AG04450 (cell line): ENCODE measurements at regions not wholly inside any gene's neighbourhood (a gene's known extent, or its start where the extent isn't known, plus 50 kb on each side); places are given as distances from the start of the nearest gene placed in this dataset.

Experiments used
- CTCF ChIA-PET: fragments of 300-600, 350-600 bp; formaldehyde crosslinking; extraction: SDS; loops from one replicate; lab custom pipeline; 2022; ENCODE audit warnings: antibody characterized with exemption, inconsistent platforms; lab: Charles Lee
- POLR2A ChIA-PET: fragments of 350-600 bp; formaldehyde crosslinking; extraction: SDS; loops from one replicate; lab custom pipeline; 2021; ENCODE audit warnings: antibody characterized with exemption, inconsistent platforms; lab: Yijun Ruan, JAX
- DNase-seq: peaks from one replicate; pipeline ENCODE4 v3.0.0-alpha.2; 2011; ENCODE audit warnings: low read depth, low spot score
- H3K27ac ChIP-seq: one replicate; pipeline ENCODE4 v1.5.1; 2012; ENCODE audit warnings: low read depth, low read length, control low read depth
- H3K27me3 ChIP-seq: one replicate; pipeline ENCODE4 v1.6.0; 2012; ENCODE audit warnings: low read length; ENCODE audit not compliant: control insufficient read depth, insufficient read depth
- H3K4me3 ChIP-seq: 2 replicates; pipeline ENCODE4 v1.5.1; 2011; ENCODE audit warnings: mild to moderate bottlenecking, low read depth, low read length, control low read depth
- H3K9me3 ChIP-seq: 2 replicates; pipeline ENCODE4 v1.5.1; 2012; ENCODE audit warnings: low read length; ENCODE audit not compliant: control insufficient read depth, insufficient read depth
- TF ChIP-seq, protein P1 (sequence below): IDR thresholded peaks from 2 replicates; pipeline ENCODE4 v1.5.1; 2011; ENCODE audit warnings: low read depth, low read length, control low read depth, inconsistent platforms

DNA sequence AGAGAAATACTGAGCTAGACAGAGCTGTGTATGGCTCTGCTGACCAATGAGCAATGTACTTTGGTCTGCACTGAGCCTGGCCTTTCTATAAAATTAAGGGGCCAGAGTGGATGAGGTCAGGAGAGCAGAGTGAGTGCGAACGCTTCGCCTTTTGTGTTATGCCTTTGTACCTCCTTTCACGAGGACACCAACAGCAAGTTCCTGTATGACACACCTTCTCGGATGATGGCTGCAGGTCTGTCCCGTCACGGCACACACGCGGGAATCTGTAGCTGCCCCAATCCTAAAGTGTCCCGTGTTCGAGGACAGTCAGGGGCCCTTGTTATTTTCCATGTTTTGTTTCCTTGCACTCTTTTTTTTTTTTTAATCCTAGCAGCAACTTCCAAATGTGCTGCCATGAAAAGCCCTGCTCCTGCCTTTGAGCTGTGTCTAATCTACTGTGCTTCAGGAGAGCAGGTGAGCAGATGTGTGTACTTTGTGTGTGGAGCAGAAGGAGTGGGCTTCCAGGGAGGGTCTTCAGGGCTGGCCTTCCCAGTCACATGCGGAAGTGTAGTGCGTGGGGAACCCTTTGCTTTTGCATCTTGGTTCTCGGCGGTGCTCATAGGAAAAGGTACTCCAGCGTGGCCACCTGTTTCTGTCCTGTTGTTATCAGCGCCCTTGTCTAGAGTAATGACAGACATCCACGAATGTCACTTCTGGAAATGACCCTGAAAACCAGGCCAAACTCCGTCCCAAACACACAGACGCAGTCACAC is 213.2 kb downstream of the NDUFA10 start:
- Histone ChIP-seq H3K27ac (no peak overlapping the region), H3K4me3 (no peak overlapping the region), H3K27me3 (no peaks in the 10 kb centered on the region), H3K9me3 (peaks cover 41% of the 10 kb centered on the region)
- ChIA-PET CTCF (no interaction called here), POLR2A (no interaction called here)
- TF ChIP-seq, protein P1, sequence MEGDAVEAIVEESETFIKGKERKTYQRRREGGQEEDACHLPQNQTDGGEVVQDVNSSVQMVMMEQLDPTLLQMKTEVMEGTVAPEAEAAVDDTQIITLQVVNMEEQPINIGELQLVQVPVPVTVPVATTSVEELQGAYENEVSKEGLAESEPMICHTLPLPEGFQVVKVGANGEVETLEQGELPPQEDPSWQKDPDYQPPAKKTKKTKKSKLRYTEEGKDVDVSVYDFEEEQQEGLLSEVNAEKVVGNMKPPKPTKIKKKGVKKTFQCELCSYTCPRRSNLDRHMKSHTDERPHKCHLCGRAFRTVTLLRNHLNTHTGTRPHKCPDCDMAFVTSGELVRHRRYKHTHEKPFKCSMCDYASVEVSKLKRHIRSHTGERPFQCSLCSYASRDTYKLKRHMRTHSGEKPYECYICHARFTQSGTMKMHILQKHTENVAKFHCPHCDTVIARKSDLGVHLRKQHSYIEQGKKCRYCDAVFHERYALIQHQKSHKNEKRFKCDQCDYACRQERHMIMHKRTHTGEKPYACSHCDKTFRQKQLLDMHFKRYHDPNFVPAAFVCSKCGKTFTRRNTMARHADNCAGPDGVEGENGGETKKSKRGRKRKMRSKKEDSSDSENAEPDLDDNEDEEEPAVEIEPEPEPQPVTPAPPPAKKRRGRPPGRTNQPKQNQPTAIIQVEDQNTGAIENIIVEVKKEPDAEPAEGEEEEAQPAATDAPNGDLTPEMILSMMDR, result no peak
- DNase-seq, result no peak

DNA sequence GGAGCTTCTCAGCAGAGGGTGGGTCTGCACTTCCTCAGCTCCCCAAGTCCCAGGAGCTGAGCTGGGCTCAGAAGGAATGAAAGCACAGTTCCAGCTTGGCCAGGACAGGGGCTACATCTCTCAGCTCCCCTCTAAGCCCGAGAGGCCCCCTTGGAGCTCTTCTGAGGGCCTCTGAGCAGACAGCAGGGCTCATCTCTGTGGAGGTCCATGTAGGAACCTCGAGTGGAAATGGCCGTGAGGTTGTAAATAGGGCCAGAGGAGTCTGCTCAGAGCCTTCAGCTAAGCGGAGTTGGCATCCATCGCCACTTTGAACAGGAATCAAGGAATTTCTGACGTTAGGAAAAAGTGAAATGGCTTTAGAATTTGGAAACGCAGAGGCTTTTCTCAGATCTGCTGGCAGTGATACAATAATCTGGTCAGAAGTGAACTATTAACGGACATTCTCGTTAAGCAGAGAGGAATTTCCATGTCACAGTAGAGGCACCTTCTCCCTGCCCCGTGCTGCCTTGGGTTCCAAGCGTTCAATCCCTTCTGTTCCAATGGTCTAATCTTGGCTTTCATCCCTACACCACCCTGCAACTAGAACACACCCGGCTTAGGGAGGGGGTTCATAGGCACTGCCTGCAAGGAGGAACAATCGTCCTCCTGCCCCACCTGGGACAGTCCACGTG is 213.9 kb downstream of the NDUFA10 start:
- no peak for DNase-seq
- no peak overlapping the region for H3K4me3 ChIP-seq

DNA sequence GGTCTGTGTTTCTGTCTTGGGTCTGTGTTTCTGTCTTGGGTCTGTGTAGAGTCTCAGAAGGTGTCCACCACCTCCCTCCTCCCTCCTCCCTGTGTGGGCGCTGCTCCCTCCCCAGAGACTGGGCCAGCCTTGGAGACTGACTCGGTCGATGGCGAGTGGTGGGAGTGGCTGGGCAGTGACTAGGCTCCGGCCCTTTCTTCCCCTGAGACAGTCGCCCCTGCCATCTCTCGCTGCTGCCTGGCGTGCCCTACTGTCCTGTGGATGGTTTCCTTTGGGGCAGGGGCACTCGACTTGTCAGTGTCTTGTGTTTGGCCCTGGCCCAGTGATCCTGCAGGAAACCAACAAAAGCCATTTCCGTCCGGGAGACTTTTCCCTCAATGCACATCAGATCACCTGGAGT is 215.8 kb downstream of the NDUFA10 start:
- Histone ChIP-seq H3K27ac (no peak overlapping the region), H3K4me3 (no peak overlapping the region), H3K9me3 (peaks cover 48% of the 10 kb centered on the region), H3K27me3 (no peaks in the 10 kb centered on the region)
- ChIA-PET POLR2A (no interaction called here), CTCF (no interaction called here)
- DNase-seq, result no peak
- TF ChIP-seq, protein P1, result no peak

More for the DNA sequence above, 213.9 kb downstream of the NDUFA10 start:
- ChIA-PET POLR2A (no interaction called here), CTCF (no interaction called here)
- Histone ChIP-seq H3K27ac (no peak overlapping the region), H3K9me3 (peaks cover 44% of the 10 kb centered on the region), H3K27me3 (no peaks in the 10 kb centered on the region)
- TF ChIP-seq, protein P1, result no peak

DNA sequence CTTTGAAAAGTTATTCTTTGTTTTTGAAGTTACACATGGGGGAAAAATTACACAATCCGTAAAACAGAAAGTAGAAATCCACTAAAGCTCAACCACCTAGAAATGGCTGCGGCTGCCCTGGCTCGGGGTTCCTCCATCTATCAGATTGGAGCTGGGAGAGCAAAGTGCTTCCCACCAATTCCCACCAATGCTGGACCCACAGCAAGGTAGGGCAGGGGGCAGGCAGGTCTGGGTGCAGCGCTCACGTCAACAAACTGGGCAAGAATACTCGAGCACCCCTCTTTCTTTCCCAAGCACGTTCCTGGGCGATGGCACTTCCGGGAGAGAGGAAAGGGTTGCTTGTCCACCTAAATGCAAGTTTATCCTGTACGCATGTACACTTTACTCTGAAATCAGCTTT is 217.6 kb downstream of the NDUFA10 start:
- no peak for DNase-seq
- CTCF ChIA-PET, result no interaction called here
- TF ChIP-seq, protein P1, result no peak
- POLR2A ChIA-PET, result no interaction called here
- peaks cover 46% of the 10 kb centered on the region for H3K9me3 ChIP-seq
- no peak overlapping the region for H3K4me3 ChIP-seq
- H3K27me3 ChIP-seq, result no peaks in the 10 kb centered on the region
- no peak overlapping the region for H3K27ac ChIP-seq

DNA sequence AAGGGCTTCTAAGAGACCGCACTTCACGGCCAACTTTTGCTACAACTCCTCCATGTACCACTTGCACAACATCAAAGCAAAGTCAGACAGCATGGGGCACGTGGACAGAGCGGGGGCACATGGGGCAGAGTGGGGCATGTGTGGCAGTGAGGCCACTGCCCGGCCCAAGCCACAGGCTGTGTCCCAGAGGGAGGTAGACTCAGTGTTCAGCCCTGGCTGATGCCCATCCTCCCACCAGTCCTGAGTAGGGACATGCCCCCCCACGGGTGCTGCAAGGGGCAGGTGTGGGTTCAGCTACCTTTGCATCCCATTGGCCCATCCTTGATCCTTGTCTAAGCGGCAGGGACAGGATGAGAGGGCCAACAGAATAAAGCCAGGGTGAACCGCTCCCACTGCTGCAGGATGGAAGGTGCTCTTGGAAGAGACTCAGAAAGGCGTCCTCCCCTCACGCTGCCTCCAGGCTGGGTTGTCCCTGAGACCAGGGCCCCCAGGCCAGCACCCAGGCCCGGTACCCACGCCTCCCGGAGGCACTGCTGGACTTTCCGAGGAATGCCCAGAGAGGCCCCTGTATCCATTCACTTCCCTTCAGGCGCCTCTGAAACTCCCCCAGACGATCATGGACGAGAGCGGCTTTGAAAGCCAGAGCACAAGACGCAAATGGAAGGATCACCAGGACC is 218.2 kb downstream of the NDUFA10 start:
- TF ChIP-seq, protein P1, result no peak

More for the DNA sequence above, 218.2 kb downstream of the NDUFA10 start:
- POLR2A ChIA-PET, result no interaction called here
- DNase-seq, result no peak
- Histone ChIP-seq H3K9me3 (peaks cover 50% of the 10 kb centered on the region), H3K27ac (no peak overlapping the region), H3K4me3 (no peak overlapping the region), H3K27me3 (no peaks in the 10 kb centered on the region)
- CTCF ChIA-PET, result no interaction called here
